HG03103 (cell line): ENCODE measurements at regions not wholly inside any gene's neighbourhood (a gene's known extent, or its start where the extent isn't known, plus 50 kb on each side); places are given as distances from the start of the nearest gene placed in this dataset.

Experiments
- ATAC-seq: cut with Tn5 transposase; IDR thresholded peaks from one replicate; pipeline ENCODE4 v1.9.1; 2021; ENCODE audit warnings: low read depth; ENCODE audit not compliant: unreplicated experiment

GRCh38 chr5:39604491-39604890, 179.7 kb upstream of the DAB2 start:
- no peak for ATAC-seq

DNA sequence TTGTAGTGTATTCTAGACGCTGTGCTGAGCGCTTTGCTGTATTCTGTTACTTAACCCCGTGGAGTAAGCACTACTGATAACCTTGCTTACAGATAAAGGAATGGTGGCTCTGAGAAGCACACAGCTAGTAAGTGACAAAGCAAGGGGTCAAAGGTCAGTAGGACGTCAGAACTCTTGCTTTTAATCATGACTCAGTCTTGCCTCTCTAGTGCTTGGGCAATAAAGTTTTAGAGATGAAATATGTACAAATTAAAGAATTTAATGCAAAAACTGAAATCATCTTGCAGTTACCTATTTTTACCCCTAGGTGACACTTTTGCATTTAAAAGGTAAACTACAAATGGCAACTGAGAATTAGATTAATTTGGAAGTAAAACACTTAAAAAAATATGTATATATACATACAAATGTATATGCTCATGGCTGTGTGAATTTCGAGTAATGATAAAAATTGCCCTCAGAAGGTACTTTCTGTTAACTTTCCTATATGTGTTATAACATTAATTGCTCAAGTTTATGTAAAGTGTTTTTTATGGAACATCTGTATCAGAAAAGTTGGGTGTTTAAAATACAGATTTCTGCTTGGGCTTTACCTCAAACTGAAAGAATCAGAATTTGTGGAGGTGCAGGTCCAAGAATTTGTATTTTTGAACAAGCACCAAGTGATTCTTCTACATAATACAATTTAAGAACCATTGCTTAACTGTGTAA, 175.1 kb upstream of the DAB2 start:
- no peak for ATAC-seq

- ATAC-seq = no peak
These were observed 174.0 kb upstream of the DAB2 start for GRCh38 chr5:39598661-39599248.

- ATAC-seq = no peak
These were observed 163.4 kb upstream of the DAB2 start for GRCh38 chr5:39588179-39588578.

DNA sequence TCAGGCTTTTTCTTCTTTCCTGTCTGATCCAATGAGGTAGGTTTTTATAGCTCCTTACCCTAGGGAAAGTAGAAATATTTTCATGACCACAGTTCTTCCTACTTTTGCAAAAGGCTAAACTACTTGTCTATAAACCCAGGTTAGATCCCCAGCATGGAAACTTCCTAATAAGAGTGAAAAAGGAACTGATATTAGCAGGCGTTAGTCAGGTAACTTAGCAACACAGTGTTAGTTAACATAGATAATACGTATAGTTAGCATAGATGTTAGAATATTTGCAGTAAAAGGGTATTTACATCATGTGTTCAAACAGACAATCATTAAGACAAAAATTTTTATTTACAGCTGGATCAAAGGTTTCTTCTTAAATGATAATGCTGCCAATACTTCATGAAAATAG, 162.9 kb upstream of the DAB2 start:
- no peak for ATAC-seq

DNA sequence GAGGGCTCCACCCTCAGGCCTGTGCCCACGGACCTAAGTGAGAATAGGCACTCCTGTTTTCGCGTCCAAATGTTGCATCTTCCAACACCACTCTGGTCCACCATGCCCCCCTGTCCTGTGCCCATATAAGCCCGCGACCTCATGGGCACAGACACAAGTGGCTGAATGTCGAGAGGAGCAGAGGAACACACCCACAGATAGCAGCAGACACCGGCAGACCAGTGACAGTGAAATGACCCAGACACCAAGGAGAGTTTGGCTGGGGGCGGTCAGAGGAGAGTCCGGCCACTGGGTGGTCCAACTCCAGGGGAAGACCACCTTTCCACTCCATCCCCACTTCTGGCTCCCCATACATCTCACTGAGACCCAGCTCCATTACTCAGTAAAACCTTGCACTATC, 161.4 kb upstream of the DAB2 start:
- ATAC-seq = no peak

GRCh38 chr5:39584927-39585326, 160.1 kb upstream of the DAB2 start:
- ATAC-seq = no peak

- no peak for ATAC-seq
These were observed 156.1 kb upstream of the DAB2 start for GRCh38 chr5:39580702-39581453.

GRCh38 chr5:39579750-39580149, 155.0 kb upstream of the DAB2 start:
- no peak for ATAC-seq

- no peak for ATAC-seq
These were observed 154.2 kb upstream of the DAB2 start for GRCh38 chr5:39578887-39579497.

DNA sequence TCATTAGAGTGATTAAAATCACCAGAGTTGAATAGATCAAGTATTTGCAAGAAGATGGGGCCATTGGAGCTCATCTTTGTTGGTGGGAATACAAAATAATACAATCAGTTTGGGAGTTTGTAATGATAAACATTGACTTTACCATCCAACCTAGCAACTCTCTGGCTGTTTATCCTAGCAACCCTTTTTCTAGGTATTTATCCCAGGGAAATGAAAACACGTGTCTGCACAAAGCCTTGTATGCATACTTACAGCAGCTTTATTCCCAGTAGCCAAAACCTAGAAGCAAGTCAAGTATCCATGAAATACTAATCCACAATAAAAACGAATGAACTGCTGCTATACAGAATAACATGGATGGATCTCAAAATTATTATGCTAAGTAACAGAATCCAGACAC, 152.7 kb upstream of the DAB2 start:
- ATAC-seq = no peak

DNA sequence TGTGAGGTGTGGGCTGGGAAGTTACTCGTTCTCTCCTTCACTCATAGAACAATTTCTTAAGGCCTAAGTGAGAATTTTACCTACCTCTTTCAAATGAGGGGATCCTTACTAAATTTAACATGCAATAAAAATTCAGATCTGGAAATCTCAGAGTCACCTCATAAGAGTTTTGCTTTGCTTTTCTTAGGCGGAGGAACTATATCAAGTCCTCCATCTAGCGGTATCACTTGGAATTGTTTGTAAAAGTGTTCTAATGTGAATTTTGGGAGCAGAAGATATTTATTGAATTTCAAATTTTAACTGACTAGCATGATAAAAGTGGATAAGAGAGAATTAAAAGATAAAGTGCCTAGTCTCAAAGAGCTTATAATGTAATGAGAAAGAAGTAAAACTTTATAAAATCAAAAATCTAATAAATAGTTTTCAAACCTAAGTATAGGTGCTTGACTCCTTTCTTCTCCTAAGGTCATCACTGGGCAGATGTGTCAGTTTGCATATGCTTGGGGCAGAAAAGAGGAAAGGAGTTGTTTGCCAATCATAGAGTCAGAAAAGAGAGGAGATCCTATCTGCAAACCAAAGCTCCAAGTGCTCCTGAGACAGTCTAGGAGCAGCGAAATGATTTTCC, 145.7 kb upstream of the DAB2 start:
- no peak for ATAC-seq

DNA sequence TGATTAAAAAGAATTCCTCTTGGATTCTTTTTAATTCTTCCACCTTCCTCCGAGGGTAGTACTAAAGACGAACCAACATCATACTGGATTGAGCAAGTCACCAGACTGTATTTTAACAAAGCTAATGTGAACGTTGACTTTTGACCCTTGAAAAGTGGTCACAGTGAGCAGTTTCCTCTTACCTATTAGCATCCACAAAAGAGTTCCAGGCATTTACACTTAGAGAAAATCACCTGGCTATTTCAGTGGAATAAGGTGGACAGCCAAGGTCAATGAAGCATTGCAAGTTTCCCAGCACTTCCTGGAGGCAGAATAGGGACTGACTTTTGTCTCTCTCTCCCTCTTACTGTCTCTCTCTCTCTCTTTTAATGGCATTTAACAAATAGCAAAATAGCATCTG, 145.1 kb upstream of the DAB2 start:
- no peak for ATAC-seq

DNA sequence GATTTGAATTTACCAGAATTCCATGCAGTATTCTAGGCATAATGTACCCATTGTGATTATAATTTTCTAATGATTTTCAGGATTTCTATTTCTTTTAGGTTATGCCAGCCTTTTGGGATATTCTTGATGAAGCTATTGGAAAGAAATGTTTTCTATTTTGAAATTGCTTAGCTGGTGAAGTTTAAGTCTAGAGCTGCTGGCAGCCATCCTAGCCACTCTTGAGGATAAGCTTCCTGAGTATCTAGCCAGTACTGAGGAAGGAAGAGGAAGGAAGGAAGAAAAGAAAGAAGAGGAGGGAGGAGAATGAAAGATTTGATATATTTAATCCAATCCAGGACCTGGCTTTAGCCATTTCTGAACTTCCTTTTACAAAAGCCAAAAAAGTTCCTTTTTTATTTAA, 142.1 kb upstream of the DAB2 start:
- no peak for ATAC-seq

GRCh38 chr5:39566029-39566428, 141.2 kb upstream of the DAB2 start:
- no peak for ATAC-seq

DNA sequence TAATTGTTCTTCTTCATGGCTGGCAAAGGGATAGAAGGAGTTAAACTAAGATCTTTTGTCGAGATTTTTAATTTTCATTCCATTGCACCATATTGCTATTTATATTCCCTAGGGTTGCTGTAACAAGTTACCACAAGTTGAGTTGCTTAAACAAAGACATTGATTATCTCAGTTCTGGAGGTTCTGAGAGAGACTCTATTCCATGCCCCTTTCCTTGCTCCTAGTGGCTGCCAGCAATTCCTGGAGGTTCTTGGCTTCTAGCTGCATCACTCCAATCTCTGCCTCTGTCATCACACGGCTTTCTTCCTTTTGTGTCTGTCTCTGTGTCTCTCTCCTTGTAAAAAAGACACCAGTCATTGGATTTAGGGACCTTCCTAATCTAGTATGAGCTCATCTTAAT, 136.6 kb upstream of the DAB2 start:
- no peak for ATAC-seq

- no peak for ATAC-seq
These were observed 135.9 kb upstream of the DAB2 start for GRCh38 chr5:39560726-39561125.

DNA sequence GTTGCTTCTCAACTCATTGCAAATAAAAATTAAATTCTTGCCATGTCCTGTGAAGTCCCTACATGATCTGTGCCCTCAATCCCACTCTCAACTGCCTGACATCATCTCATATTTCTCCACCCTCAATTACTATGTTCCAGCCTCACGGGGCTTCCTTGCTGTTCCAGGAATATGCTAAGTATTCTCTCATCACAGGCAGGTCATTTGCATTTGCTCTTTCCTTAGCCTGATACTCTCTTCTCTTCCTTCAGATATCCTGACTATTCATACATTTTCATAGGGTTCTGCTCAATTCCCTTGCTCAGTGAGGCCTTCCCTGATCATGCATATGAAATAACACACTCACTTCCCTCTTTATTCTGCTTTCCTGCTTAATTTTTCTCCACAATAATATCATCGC, 135.1 kb upstream of the DAB2 start:
- ATAC-seq = no peak

DNA sequence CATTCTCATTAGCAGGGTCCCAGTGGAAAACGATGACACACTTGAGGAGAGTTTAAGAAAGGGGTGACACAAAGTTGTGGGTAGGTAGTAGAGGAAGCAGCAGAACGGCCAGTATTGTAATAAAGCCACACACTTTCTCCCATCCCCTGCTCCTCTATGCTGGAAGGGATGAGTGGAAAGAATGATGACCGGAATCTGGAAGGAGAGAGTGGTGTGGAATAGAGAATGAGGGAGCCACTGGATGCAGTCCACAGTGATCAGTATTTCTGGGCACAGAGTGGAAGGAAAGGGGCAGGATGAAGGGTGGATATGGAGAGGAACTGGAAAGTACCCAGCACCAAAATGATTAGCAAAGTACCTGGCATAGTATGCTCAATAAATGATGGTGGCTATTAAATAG, 133.8 kb upstream of the DAB2 start:
- ATAC-seq = no peak

DNA sequence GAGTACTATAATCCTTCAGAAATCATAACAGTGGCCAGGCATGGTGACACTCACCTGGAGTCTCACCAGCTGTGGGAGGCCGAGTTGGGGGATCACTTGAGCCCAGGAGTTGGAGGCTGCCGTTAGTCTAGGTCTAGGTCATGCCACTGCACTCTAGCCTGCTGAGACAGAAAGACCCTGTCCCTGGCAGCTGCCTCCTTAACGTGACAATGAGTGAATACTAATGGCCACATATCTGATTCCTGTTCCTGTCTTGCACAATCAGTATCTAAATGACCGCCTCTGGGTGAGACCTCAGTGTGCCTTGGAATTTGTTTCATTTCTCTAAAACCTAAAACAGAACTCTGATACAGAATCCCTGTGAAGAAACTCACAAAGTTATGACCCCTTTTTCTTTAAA, 131.0 kb upstream of the DAB2 start:
- ATAC-seq = no peak

DNA sequence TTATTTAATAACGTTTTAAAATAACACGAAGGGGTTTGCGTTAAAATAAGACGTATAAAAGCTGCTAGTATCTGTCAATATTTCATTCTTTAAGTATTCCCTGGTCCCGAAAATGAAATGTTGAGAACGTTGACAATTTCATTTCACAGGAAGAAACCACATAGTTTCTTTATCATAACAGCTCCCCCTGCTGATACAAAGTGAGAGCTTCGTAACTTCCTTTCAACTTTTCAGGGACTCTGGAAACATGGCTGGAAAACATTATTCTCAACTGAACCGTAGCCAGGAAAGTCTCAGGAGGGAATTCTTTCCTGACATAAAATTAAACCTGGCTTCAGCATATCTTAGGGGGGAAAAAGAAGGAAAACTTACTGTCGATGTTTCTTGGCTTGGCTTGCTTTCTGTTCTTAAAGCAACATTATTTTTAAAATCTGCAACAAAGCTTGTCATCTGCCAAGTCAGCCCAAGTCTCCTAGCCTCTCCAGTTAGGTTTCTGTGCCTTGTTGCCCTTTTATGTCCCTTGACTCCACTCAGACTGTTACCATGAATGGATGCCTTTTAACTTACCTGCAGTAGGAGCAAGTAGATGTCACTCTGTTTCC, 122.9 kb upstream of the DAB2 start:
- no peak for ATAC-seq
